Activated CD8-positive, alpha-beta T cell treated with anti-CD3 and anti-CD28 coated beads for 36 hours (primary cell): ENCODE measurements at regions not wholly inside any gene's neighbourhood (a gene's known extent, or its start where the extent isn't known, plus 50 kb on each side); places are given as distances from the start of the nearest gene placed in this dataset.

Experiments
- ATAC-seq: fragments of 200-7000 bp; cut with Tn5 transposase; one replicate; pipeline ENCODE4 v1.10.0; 2021; ENCODE audit warnings: mild to moderate bottlenecking, moderate library complexity
- CTCF ChIA-PET: fragments of 350-600 bp; sonication (Branson Sonifier 250); formaldehyde crosslinking; loops from one replicate; lab custom pipeline; 2021; ENCODE audit warnings: antibody characterized with exemption; lab: Charles Lee
- POLR2A ChIA-PET: fragments of 350-600 bp; sonication (Branson Sonifier 250); formaldehyde crosslinking; loops from one replicate; lab custom pipeline; 2021; ENCODE audit warnings: antibody characterized with exemption; lab: Charles Lee
- DNase-seq: peaks from one replicate; pipeline ENCODE4 v3.0.0-alpha.2; 2020
- H3K27ac Mint-ChIP-seq: one replicate; pipeline ENCODE4 v1.8.0; 2021; ENCODE audit warnings: mild to moderate bottlenecking, mixed read lengths
- H3K27me3 Mint-ChIP-seq: one replicate; pipeline ENCODE4 v1.8.0; 2021; ENCODE audit warnings: mixed read lengths
- H3K36me3 Mint-ChIP-seq: one replicate; pipeline ENCODE4 v1.8.0; 2021; ENCODE audit warnings: low read depth, mixed read lengths
- H3K4me1 Mint-ChIP-seq: one replicate; pipeline ENCODE4 v1.8.0; 2021; ENCODE audit warnings: low read depth, mixed read lengths
- H3K4me3 Mint-ChIP-seq: one replicate; pipeline ENCODE4 v1.8.0; 2021; ENCODE audit warnings: mild to moderate bottlenecking, moderate library complexity, mixed read lengths
- H3K9me3 Mint-ChIP-seq: one replicate; pipeline ENCODE4 v1.8.0; 2021; ENCODE audit warnings: mixed read lengths
- CTCF ChIP-seq: fragments of 200-600 bp; IDR thresholded peaks from one replicate; pipeline ENCODE4 v1.8.0; 2022; ENCODE audit warnings: antibody characterized with exemption, mild to moderate bottlenecking
- intact Hi-C: fragments of 100-400 bp; cut with micrococcal nuclease; formaldehyde crosslinking; loops from one replicate; pipeline ENCODE4 v1.10.0; 2022

GRCh38 chr1:30451532-30452125, 271.8 kb downstream of the MATN1 start:
- DNase-seq = no peak
- CTCF ChIA-PET = no interaction called here
- no peak overlapping the region for H3K27ac Mint-ChIP-seq
- intact Hi-C loops = no loop called here
- H3K4me3 Mint-ChIP-seq = no peak overlapping the region
- POLR2A ChIA-PET = interaction anchor here (0.6 kb wide), 1 partner anchor 89 kb away, joined by 3 read pairs; no protein-coding TSS in a partner anchor
- no peaks in the 10 kb centered on the region for H3K9me3 Mint-ChIP-seq
- H3K27me3 Mint-ChIP-seq = peaks cover 4% of the 10 kb centered on the region
- H3K36me3 Mint-ChIP-seq = no peaks in the 10 kb centered on the region
- no peaks in the 10 kb centered on the region for H3K4me1 Mint-ChIP-seq
- no peak for ATAC-seq
- no peak for TF ChIP-seq CTCF

GRCh38 chr1:30450818-30451233, 272.6 kb downstream of the MATN1 start:
- ChIA-PET POLR2A (no interaction called here), CTCF (no interaction called here)
- Mint-ChIP-seq H3K4me1 (no peaks in the 10 kb centered on the region), H3K9me3 (no peaks in the 10 kb centered on the region), H3K4me3 (no peak overlapping the region), H3K27me3 (peaks cover 2% of the 10 kb centered on the region), H3K36me3 (no peaks in the 10 kb centered on the region), H3K27ac (no peak overlapping the region)
- TF ChIP-seq CTCF = no peak
- no peak for ATAC-seq
- intact Hi-C loops = no loop called here
- no peak for DNase-seq

GRCh38 chr1:30450148-30450817, 273.1 kb downstream of the MATN1 start:
- POLR2A ChIA-PET = no interaction called here
- no peak overlapping the region for H3K4me3 Mint-ChIP-seq
- ATAC-seq (no peak), DNase-seq (no peak)
- H3K27me3 Mint-ChIP-seq = peaks cover 2% of the 10 kb centered on the region
- intact Hi-C loops = no loop called here
- no peaks in the 10 kb centered on the region for H3K9me3 Mint-ChIP-seq
- no peaks in the 10 kb centered on the region for H3K4me1 Mint-ChIP-seq
- H3K36me3 Mint-ChIP-seq = no peaks in the 10 kb centered on the region
- CTCF ChIA-PET = no interaction called here
- no peak for TF ChIP-seq CTCF
- H3K27ac Mint-ChIP-seq = no peak overlapping the region

- CTCF ChIA-PET = no interaction called here
- POLR2A ChIA-PET = no interaction called here
- H3K4me1 Mint-ChIP-seq = no peaks in the 10 kb centered on the region
- H3K27me3 Mint-ChIP-seq = peaks cover 2% of the 10 kb centered on the region
- DNase-seq (no peak), ATAC-seq (no peak)
- intact Hi-C loops = no loop called here
- H3K27ac Mint-ChIP-seq = no peak overlapping the region
- TF ChIP-seq CTCF = no peak
- H3K9me3 Mint-ChIP-seq = no peaks in the 10 kb centered on the region
- H3K36me3 Mint-ChIP-seq = no peaks in the 10 kb centered on the region
- no peak overlapping the region for H3K4me3 Mint-ChIP-seq
These were observed 273.8 kb downstream of the MATN1 start for GRCh38 chr1:30449428-30450147.

- H3K4me3 Mint-ChIP-seq = no peak overlapping the region
- intact Hi-C loops = no loop called here
- CTCF ChIA-PET = no interaction called here
- DNase-seq = no peak
- no peaks in the 10 kb centered on the region for H3K4me1 Mint-ChIP-seq
- no peak for TF ChIP-seq CTCF
- H3K27me3 Mint-ChIP-seq = peaks cover 2% of the 10 kb centered on the region
- ATAC-seq = no peak
- POLR2A ChIA-PET = no interaction called here
- no peaks in the 10 kb centered on the region for H3K9me3 Mint-ChIP-seq
- no peaks in the 10 kb centered on the region for H3K36me3 Mint-ChIP-seq
- no peak overlapping the region for H3K27ac Mint-ChIP-seq
These were observed 274.4 kb downstream of the MATN1 start for GRCh38 chr1:30449003-30449402.
